Parathyroid adenoma (tissue), 2 donors: ENCODE measurements at regions not wholly inside any gene's neighbourhood (a gene's known extent, or its start where the extent isn't known, plus 50 kb on each side); places are given as distances from the start of the nearest gene placed in this dataset.

ENCODE experiments used
- H2AFZ ChIP-seq: fragments of 300-600 bp; sonication (generic); one replicate; pipeline ENCODE4 v1.7.0; 2017; ENCODE audit warnings: antibody characterized with exemption, mild to moderate bottlenecking
- H3K27ac ChIP-seq: fragments of 300-600 bp; sonication (generic); one replicate; pipeline ENCODE4 v1.7.0; 2017
- H3K27me3 ChIP-seq: fragments of 300-600 bp; sonication (generic); one replicate; pipeline ENCODE4 v1.7.0; 2017; ENCODE audit warnings: low read length; ENCODE audit not compliant: control insufficient read depth, insufficient read depth
- H3K36me3 ChIP-seq: fragments of 300-600 bp; sonication (generic); one replicate; pipeline ENCODE4 v1.7.0; 2017; ENCODE audit warnings: low read length; ENCODE audit not compliant: control insufficient read depth, insufficient read depth
- H3K4me1 ChIP-seq: fragments of 300-600 bp; sonication (generic); one replicate; pipeline ENCODE4 v1.7.0; 2017; ENCODE audit warnings: control low read depth
- H3K4me2 ChIP-seq: fragments of 300-600 bp; sonication (generic); one replicate; pipeline ENCODE4 v1.7.0; 2017; ENCODE audit warnings: low read length
- H3K4me3 ChIP-seq: fragments of 300-600 bp; sonication (generic); one replicate; pipeline ENCODE4 v1.7.0; 2017; ENCODE audit warnings: low read depth, low read length
- H3K79me2 ChIP-seq: fragments of 300-600 bp; sonication (generic); one replicate; pipeline ENCODE4 v1.7.0; 2017; ENCODE audit warnings: control low read depth
- H3K9ac ChIP-seq: fragments of 300-600 bp; sonication (generic); one replicate; pipeline ENCODE4 v1.7.0; 2017; ENCODE audit warnings: mild to moderate bottlenecking
- H3K9me3 ChIP-seq: fragments of 300-600 bp; sonication (generic); one replicate; pipeline ENCODE4 v1.7.0; 2017; ENCODE audit warnings: low read length; ENCODE audit not compliant: control insufficient read depth
- TF ChIP-seq, protein P1 (sequence below): fragments of 300-600 bp; sonication (generic); IDR thresholded peaks from one replicate; pipeline ENCODE4 v1.7.0; 2017; ENCODE audit warnings: antibody characterized with exemption, mild to moderate bottlenecking
- donor health status: primary hyperparathyroidism.

- TF ChIP-seq, protein P1, sequence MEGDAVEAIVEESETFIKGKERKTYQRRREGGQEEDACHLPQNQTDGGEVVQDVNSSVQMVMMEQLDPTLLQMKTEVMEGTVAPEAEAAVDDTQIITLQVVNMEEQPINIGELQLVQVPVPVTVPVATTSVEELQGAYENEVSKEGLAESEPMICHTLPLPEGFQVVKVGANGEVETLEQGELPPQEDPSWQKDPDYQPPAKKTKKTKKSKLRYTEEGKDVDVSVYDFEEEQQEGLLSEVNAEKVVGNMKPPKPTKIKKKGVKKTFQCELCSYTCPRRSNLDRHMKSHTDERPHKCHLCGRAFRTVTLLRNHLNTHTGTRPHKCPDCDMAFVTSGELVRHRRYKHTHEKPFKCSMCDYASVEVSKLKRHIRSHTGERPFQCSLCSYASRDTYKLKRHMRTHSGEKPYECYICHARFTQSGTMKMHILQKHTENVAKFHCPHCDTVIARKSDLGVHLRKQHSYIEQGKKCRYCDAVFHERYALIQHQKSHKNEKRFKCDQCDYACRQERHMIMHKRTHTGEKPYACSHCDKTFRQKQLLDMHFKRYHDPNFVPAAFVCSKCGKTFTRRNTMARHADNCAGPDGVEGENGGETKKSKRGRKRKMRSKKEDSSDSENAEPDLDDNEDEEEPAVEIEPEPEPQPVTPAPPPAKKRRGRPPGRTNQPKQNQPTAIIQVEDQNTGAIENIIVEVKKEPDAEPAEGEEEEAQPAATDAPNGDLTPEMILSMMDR, result no peak
- Histone ChIP-seq H3K4me2 (no peak overlapping the region), H3K9ac (no peak overlapping the region), H3K36me3 (no peaks in the 10 kb centered on the region), H3K4me1 (peaks cover 11% of the 10 kb centered on the region), H3K27me3 (no peaks in the 10 kb centered on the region), H3K27ac (no peak overlapping the region), H3K79me2 (no peaks in the 10 kb centered on the region), H2AFZ (no peak overlapping the region), H3K4me3 (no peak overlapping the region), H3K9me3 (no peaks in the 10 kb centered on the region)
These were observed 138.1 kb upstream of the RPS6KA2 start for GRCh38 chr6:166765234-166765541.

DNA sequence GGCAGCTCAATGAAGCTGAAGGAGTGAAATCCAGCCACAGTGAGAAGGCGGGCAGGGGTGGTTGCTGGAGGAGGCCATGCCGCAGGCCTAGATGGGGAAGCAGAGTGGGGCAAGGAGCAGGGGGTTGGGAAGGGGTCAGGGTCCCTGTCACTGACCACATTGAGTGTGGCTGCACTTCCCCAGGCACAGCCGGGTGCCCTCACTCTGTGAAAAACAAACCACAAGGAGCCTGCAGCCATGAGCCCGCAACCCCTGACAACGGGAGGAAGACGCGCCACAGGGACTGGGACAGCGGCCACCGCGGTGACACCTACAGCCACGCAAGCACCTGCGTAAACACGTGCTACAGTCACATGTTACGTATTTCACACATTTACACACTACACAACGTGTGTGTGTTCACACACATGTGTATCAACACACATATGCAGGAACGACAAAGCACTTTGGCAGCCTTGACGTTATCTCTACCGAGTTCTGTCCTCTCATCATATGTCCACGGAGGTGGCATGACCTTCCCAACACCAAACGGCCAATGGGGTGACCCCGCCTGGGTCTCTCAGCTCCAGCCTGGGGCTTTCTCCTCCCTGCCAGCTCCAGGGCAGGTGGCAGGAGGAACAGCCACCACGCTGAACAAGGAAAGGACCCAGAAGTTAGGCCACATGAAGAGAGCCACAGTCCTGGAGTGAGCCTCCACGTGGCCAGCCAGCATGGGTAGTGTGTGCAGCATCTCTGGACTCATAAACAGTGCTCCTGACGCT lies 137.6 kb upstream of the RPS6KA2 start:
- H3K9ac ChIP-seq, result no peak overlapping the region
- H3K4me1 ChIP-seq, result peaks cover 14% of the 10 kb centered on the region
- no peaks in the 10 kb centered on the region for H3K36me3 ChIP-seq
- TF ChIP-seq, protein P1, result no peak
- H3K27me3 ChIP-seq, result no peaks in the 10 kb centered on the region
- no peak overlapping the region for H3K4me2 ChIP-seq
- H3K4me3 ChIP-seq, result no peak overlapping the region
- H3K9me3 ChIP-seq, result no peaks in the 10 kb centered on the region
- H3K79me2 ChIP-seq, result no peaks in the 10 kb centered on the region
- H2AFZ ChIP-seq, result no peak overlapping the region
- H3K27ac ChIP-seq, result no peak overlapping the region

GRCh38 chr6:166763606-166764472 lies 136.8 kb upstream of the RPS6KA2 start:
- Histone ChIP-seq H3K4me1 (peaks cover 14% of the 10 kb centered on the region), H3K9me3 (no peaks in the 10 kb centered on the region), H2AFZ (no peak overlapping the region), H3K27ac (no peak overlapping the region), H3K4me3 (no peak overlapping the region), H3K79me2 (no peaks in the 10 kb centered on the region), H3K4me2 (no peak overlapping the region), H3K9ac (no peak overlapping the region), H3K36me3 (no peaks in the 10 kb centered on the region), H3K27me3 (no peaks in the 10 kb centered on the region)
- TF ChIP-seq, protein P1, result no peak

DNA sequence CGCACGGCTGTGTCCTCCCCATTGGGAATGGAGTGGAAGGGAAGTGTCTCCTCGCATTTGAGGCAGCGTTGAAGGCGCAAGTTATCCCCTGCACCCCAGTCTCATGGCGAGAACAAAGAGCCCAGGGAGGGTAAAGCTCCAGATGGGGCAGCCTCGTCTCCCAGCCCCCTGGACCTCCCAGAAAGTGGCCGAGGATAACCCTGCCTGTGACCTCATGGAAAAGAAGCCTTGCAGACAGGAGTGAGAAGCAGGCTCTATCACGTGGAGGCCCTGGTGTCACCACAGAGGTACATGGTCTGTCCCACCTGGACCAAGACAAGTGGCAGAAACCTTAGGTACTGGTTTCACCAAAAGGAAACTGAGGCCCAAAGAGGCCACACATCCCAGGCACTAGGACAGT lies 134.8 kb upstream of the RPS6KA2 start:
- Histone ChIP-seq H3K9me3 (no peaks in the 10 kb centered on the region), H3K4me2 (no peak overlapping the region), H3K27me3 (no peaks in the 10 kb centered on the region), H3K4me3 (no peak overlapping the region), H2AFZ (no peak overlapping the region), H3K36me3 (no peaks in the 10 kb centered on the region), H3K79me2 (no peaks in the 10 kb centered on the region), H3K9ac (no peak overlapping the region), H3K27ac (no peak overlapping the region), H3K4me1 (peaks cover 21% of the 10 kb centered on the region)
- TF ChIP-seq, protein P1, result no peak
